OCI-LY7 (cell line): ENCODE measurements at regions not wholly inside any gene's neighbourhood (a gene's known extent, or its start where the extent isn't known, plus 50 kb on each side); places are given as distances from the start of the nearest gene placed in this dataset.
"Not testable (repeated sequence)": the region's sequence is repeated elsewhere in the genome, so short reads cannot be mapped to it uniquely, and the experiment has no call there.

Experiments
- BruUV-seq: library from RNA; stranded (reverse); fragments of 400-500 nt; replicated peaks from 2 replicates; lab custom pipeline; 2021; lab: Mats Ljungman, UMichigan
- CTCF ChIA-PET: fragments of 300-600 bp; sonication (Branson Sonifier 250); formaldehyde crosslinking; loops from one replicate; lab custom pipeline; 2022; ENCODE audit warnings: antibody characterized with exemption; ENCODE audit not compliant: unreplicated experiment; lab: Charles Lee
- POLR2A ChIA-PET: fragments of 300-600 bp; sonication (Branson Sonifier 250); formaldehyde crosslinking; loops from one replicate; lab custom pipeline; 2022; ENCODE audit warnings: antibody characterized with exemption; lab: Charles Lee
- DNase-seq: peaks from one replicate; pipeline ENCODE4 v3.0.0-alpha.2; 2015; ENCODE audit warnings: low spot score
- H2AFZ ChIP-seq: fragments of 200-600 bp; sonication (generic), shearing (Covaris generic); 2 replicates; pipeline ENCODE4 v1.6.1; 2014; ENCODE audit warnings: mild to moderate bottlenecking, antibody characterized with exemption, low read length, moderate library complexity
- H3K27ac ChIP-seq: fragments of 200-600 bp; sonication (generic); 2 replicates; pipeline ENCODE4 v1.5.1; 2014; ENCODE audit warnings: mixed run types, low read depth, mild to moderate bottlenecking, moderate library complexity, low read length, inconsistent platforms; ENCODE audit not compliant: poor library complexity, severe bottlenecking
- H3K36me3 ChIP-seq: fragments of 200-600 bp; sonication (generic); 2 replicates; pipeline ENCODE4 v1.6.1; 2014; ENCODE audit warnings: mild to moderate bottlenecking, antibody characterized with exemption, low read length, moderate library complexity, mixed read lengths; ENCODE audit not compliant: insufficient read depth
- H3K4me1 ChIP-seq: fragments of 200-600 bp; sonication (generic); 2 replicates; pipeline ENCODE4 v1.5.1; 2014; ENCODE audit warnings: mild to moderate bottlenecking, low read length; ENCODE audit not compliant: insufficient read depth, poor library complexity, severe bottlenecking
- H3K4me2 ChIP-seq: fragments of 200-600 bp; sonication (generic); 2 replicates; pipeline ENCODE4 v1.6.1; 2014; ENCODE audit warnings: mild to moderate bottlenecking, low read length
- H3K4me3 ChIP-seq: fragments of 200-600 bp; sonication (generic); 2 replicates; pipeline ENCODE4 v1.5.1; 2014; ENCODE audit warnings: mild to moderate bottlenecking, low read depth, low read length; ENCODE audit not compliant: poor library complexity, severe bottlenecking
- H3K79me2 ChIP-seq: fragments of 200-600 bp; sonication (generic); 2 replicates; pipeline ENCODE4 v1.6.1; 2016; ENCODE audit warnings: low read depth, mild to moderate bottlenecking, low read length, moderate library complexity, mixed read lengths; ENCODE audit not compliant: insufficient read depth
- H3K9me2 ChIP-seq: fragments of 200-600 bp; sonication (generic); 2 replicates; pipeline ENCODE4 v1.6.1; 2016; ENCODE audit warnings: mild to moderate bottlenecking, low read length, mixed read lengths; ENCODE audit not compliant: insufficient read depth
- H3K9me3 ChIP-seq: fragments of 200-600 bp; sonication (generic); 2 replicates; pipeline ENCODE4 v1.6.1; 2014; ENCODE audit warnings: mild to moderate bottlenecking, mixed run types, low read length, mixed read lengths
- H4K20me1 ChIP-seq: fragments of 200-600 bp; sonication (generic); 2 replicates; pipeline ENCODE4 v1.6.1; 2014; ENCODE audit warnings: mild to moderate bottlenecking, antibody characterized with exemption, low read length, moderate library complexity, mixed read lengths; ENCODE audit not compliant: insufficient read depth
- EZH2phosphoT487 ChIP-seq: fragments of 200-600 bp; sonication (generic); IDR thresholded peaks from 2 replicates; pipeline ENCODE4 v1.6.1; 2018; ENCODE audit warnings: low read depth, borderline replicate concordance, mild to moderate bottlenecking, mixed run types, antibody characterized with exemption, low read length, moderate library complexity, mixed read lengths
- intact Hi-C: fragments of 100-400 bp; cut with micrococcal nuclease; formaldehyde crosslinking; loops from one replicate; pipeline ENCODE4 v1.10.0; 2022; ENCODE audit not compliant: unreplicated experiment
- TF ChIP-seq, protein P1 (sequence below): fragments of 200-600 bp; sonication (generic); conservative IDR thresholded peaks from 2 replicates; pipeline ENCODE4 v1.5.1; 2014; ENCODE audit warnings: mild to moderate bottlenecking, antibody characterized with exemption, low read length, moderate library complexity, mixed read lengths

DNA sequence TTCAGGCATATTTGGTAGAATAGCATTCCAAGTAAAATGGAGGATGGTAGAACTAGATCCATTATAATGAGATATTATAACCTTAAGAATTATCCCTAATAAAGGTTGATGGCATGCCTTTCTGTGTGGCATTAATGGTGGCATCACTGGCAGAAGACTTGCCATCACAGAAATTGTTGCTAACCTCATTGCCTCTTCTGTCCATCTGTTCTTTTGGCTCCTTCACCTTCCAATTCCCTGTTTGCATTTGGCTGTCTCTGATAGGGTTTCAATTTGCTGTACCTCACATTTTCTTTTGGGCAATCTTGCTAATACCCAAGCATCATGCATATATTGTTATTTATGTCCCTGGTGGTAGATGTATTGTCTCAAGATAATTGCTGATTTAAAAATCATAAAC lies 98.9 kb downstream of the SMPDL3A start:
- H2AFZ ChIP-seq: no peak overlapping the region
- no peaks in the 10 kb centered on the region for H3K79me2 ChIP-seq
- H4K20me1 ChIP-seq: no peaks in the 10 kb centered on the region
- ChIA-PET POLR2A (no interaction called here), CTCF (no interaction called here)
- H3K27ac ChIP-seq: no peak overlapping the region
- no peak overlapping the region for H3K4me2 ChIP-seq
- TF ChIP-seq, protein P1, sequence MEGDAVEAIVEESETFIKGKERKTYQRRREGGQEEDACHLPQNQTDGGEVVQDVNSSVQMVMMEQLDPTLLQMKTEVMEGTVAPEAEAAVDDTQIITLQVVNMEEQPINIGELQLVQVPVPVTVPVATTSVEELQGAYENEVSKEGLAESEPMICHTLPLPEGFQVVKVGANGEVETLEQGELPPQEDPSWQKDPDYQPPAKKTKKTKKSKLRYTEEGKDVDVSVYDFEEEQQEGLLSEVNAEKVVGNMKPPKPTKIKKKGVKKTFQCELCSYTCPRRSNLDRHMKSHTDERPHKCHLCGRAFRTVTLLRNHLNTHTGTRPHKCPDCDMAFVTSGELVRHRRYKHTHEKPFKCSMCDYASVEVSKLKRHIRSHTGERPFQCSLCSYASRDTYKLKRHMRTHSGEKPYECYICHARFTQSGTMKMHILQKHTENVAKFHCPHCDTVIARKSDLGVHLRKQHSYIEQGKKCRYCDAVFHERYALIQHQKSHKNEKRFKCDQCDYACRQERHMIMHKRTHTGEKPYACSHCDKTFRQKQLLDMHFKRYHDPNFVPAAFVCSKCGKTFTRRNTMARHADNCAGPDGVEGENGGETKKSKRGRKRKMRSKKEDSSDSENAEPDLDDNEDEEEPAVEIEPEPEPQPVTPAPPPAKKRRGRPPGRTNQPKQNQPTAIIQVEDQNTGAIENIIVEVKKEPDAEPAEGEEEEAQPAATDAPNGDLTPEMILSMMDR: no peak
- no peak for TF ChIP-seq EZH2phosphoT487
- BruUV-seq: no TSS peak
- H3K36me3 ChIP-seq: no peaks in the 10 kb centered on the region
- no peaks in the 10 kb centered on the region for H3K9me2 ChIP-seq
- DNase-seq: no peak
- intact Hi-C loops: no loop called here
- H3K4me1 ChIP-seq: no peaks in the 10 kb centered on the region
- H3K9me3 ChIP-seq: no peaks in the 10 kb centered on the region
- H3K4me3 ChIP-seq: no peak overlapping the region

GRCh38 chr6:122888680-122889079 lies 99.6 kb downstream of the SMPDL3A start:
- H3K27ac ChIP-seq, POLR2A ChIA-PET, H3K4me3 ChIP-seq, intact Hi-C loops, H3K9me3 ChIP-seq, H3K9me2 ChIP-seq, BruUV-seq, H3K79me2 ChIP-seq, H3K36me3 ChIP-seq, H2AFZ ChIP-seq, H3K4me1 ChIP-seq, H3K4me2 ChIP-seq, CTCF ChIA-PET, H4K20me1 ChIP-seq, DNase-seq: not testable (repeated sequence)

DNA sequence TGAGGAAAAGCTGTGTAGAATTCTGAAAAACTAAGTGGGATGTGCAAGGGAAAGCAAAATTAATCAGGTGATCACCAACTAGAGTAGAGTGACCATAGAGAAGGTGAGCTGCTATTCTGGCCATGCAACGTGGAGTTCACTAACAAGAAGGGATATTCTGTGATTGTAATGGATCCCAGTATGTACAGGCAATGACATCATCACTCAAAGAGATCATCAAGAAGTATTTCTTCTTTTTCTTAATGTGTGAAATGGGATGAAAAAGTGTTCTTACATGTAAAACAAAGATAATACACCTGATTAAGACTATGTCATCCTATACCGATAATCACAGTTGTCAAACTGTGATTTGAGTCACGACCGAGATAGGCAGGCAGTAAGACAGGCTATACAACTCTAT lies 101.2 kb downstream of the SMPDL3A start:
- no peak for DNase-seq
- H3K79me2 ChIP-seq: no peaks in the 10 kb centered on the region
- H2AFZ ChIP-seq: no peak overlapping the region
- ChIA-PET POLR2A (no interaction called here), CTCF (no interaction called here)
- no TSS peak for BruUV-seq
- no peaks in the 10 kb centered on the region for H3K36me3 ChIP-seq
- H3K4me2 ChIP-seq: no peak overlapping the region
- no peaks in the 10 kb centered on the region for H4K20me1 ChIP-seq
- no peak overlapping the region for H3K27ac ChIP-seq
- no peak for TF ChIP-seq EZH2phosphoT487
- TF ChIP-seq, protein P1: no peak
- H3K4me3 ChIP-seq: no peak overlapping the region
- no peaks in the 10 kb centered on the region for H3K9me3 ChIP-seq
- intact Hi-C loops: no loop called here
- H3K4me1 ChIP-seq: no peaks in the 10 kb centered on the region
- H3K9me2 ChIP-seq: no peaks in the 10 kb centered on the region
